HepG2 (cell line): ENCODE measurements at regions not wholly inside any gene's neighbourhood (a gene's known extent, or its start where the extent isn't known, plus 50 kb on each side); places are given as distances from the start of the nearest gene placed in this dataset.
"Not testable (repeated sequence)": the region's sequence is repeated elsewhere in the genome, so short reads cannot be mapped to it uniquely, and the experiment has no call there.

Experiments
- ATAC-seq: fragments of 200-7000 bp; cut with Tn5 transposase; 3 replicates; pipeline ENCODE4 v1.9.1; 2020; ENCODE audit warnings: mild to moderate bottlenecking, moderate library complexity
- BruUV-seq: library from RNA; stranded (reverse); fragments of 400-500 nt; replicated peaks from 2 replicates; lab custom pipeline; 2021; lab: Mats Ljungman, UMichigan
- CTCF ChIA-PET: fragments of 300-600 bp; formaldehyde crosslinking; extraction: SDS; loops from one replicate; lab custom pipeline; 2021; ENCODE audit warnings: low total read pairs, inconsistent platforms, low intra/inter-chr PET ratio; lab: Yijun Ruan, JAX
- POLR2A ChIA-PET: fragments of 350-600 bp; sonication (Branson Sonifier 250); formaldehyde crosslinking; loops from one replicate; lab custom pipeline; 2020; ENCODE audit warnings: antibody characterized with exemption, inconsistent platforms; lab: Yijun Ruan, JAX
- DNase-seq: peaks from one replicate; pipeline ENCODE4 v3.0.0-alpha.2; 2015; ENCODE audit warnings: low spot score
- FAIRE-seq: peaks from 3 replicates; lab custom pipeline; 2011; peaks lifted over from hg19 to GRCh38; lab: Jason Lieb, UNC
- H2AFZ ChIP-seq: one replicate; pipeline ENCODE4 v1.6.1; 2011; ENCODE audit warnings: low read length, inconsistent platforms
- H3K27ac ChIP-seq: fragments of 300-600 bp; 3 replicates; pipeline ENCODE4 v1.8.0; 2011; ENCODE audit warnings: mixed run types, mild to moderate bottlenecking, mixed read lengths, low read length, inconsistent platforms; ENCODE audit not compliant: insufficient read depth; ENCODE audit errors: extremely low read length
- H3K27me3 ChIP-seq, 2 experiments: fragments of 200-600 bp in 1 of 2; 2 replicates in 1 of 2; 3 replicates in 1 of 2; pipeline versions ENCODE4 v1.6.0 to v1.8.0; 2011; ENCODE audit warnings: low read length in 2 of 2, mild to moderate bottlenecking in 2 of 2, moderate library complexity in 2 of 2, inconsistent platforms in 1 of 2; ENCODE audit not compliant: insufficient read depth in 2 of 2, control insufficient read depth in 1 of 2
- H3K36me3 ChIP-seq, 2 experiments: fragments of 200-600 bp in 1 of 2; replicated peaks in 1 of 2; 2 replicates in 1 of 2; 3 replicates in 1 of 2; pipeline versions ENCODE4 v1.5.1 to v1.8.0; 2011; ENCODE audit warnings: low read length in 2 of 2, inconsistent platforms in 1 of 2; ENCODE audit not compliant: insufficient read depth in 2 of 2, control insufficient read depth in 1 of 2
- H3K4me1 ChIP-seq: 2 replicates; pipeline ENCODE4 v1.5.1; 2012; ENCODE audit warnings: low read length, inconsistent platforms; ENCODE audit not compliant: insufficient read depth
- H3K4me2 ChIP-seq: 2 replicates; pipeline ENCODE4 v1.6.0; 2011; ENCODE audit warnings: low read depth, low read length, inconsistent platforms
- H3K4me3 ChIP-seq, 3 experiments: fragments of 200-600 bp in 1 of 3; sonication (generic), shearing (Covaris generic) in 1 of 3; replicated peaks in 1 of 3; 2 replicates each; pipeline ENCODE4 v1.5.1; 2011 to 2016; ENCODE audit warnings: low read length in 3 of 3, inconsistent platforms in 2 of 3, low read depth in 2 of 3, mild to moderate bottlenecking in 2 of 3, control low read depth in 1 of 3, mixed read lengths in 1 of 3; ENCODE audit not compliant: insufficient read depth in 1 of 3
- H3K79me2 ChIP-seq: one replicate; pipeline ENCODE4 v1.6.1; 2011; ENCODE audit warnings: low read length, inconsistent platforms; ENCODE audit not compliant: insufficient read depth
- H3K9ac ChIP-seq: 2 replicates; pipeline ENCODE4 v1.6.0; 2011; ENCODE audit warnings: mild to moderate bottlenecking, low read depth, low read length, inconsistent platforms; ENCODE audit not compliant: insufficient read depth
- H3K9me3 ChIP-seq: 2 replicates; pipeline ENCODE4 v1.5.1; 2012; ENCODE audit warnings: mild to moderate bottlenecking, low read length
- H4K20me1 ChIP-seq: 2 replicates; pipeline ENCODE4 v1.6.0; 2011; ENCODE audit warnings: inconsistent platforms, mild to moderate bottlenecking, low read length, moderate library complexity; ENCODE audit not compliant: insufficient read depth
- EEA1 ChIP-seq: sonication (generic); formaldehyde crosslinking; IDR thresholded peaks from 2 replicates; pipeline ENCODE4 v1.5.1; 2020; ENCODE audit warnings: mild to moderate bottlenecking, missing genetic modification reagents, borderline replicate concordance
- FOXP1 ChIP-seq, 2 experiments: fragments of 450-650 bp in 1 of 2; IDR thresholded peaks; 2 replicates each; pipeline ENCODE4 v1.6.1; 2017 to 2018; ENCODE audit warnings: antibody characterized with exemption in 1 of 2
- HNRNPL ChIP-seq: fragments of 200-400 bp; formaldehyde crosslinking; IDR thresholded peaks from 2 replicates; pipeline ENCODE4 v1.6.1; 2017; ENCODE audit warnings: mild to moderate bottlenecking, low read depth, low read length
- KLF9 ChIP-seq: IDR thresholded peaks from 2 replicates; pipeline ENCODE4 v1.6.1; 2016; ENCODE audit warnings: low read depth
- MAFF ChIP-seq: IDR thresholded peaks from 2 replicates; pipeline ENCODE4 v1.6.1; 2011; ENCODE audit warnings: low read depth, low read length, improper control_type of control experiment
- MAFK ChIP-seq, 2 experiments: IDR thresholded peaks in 1 of 2; conservative IDR thresholded peaks in 1 of 2; 2 replicates each; pipeline ENCODE4 v1.6.1; 2011; ENCODE audit warnings: improper control_type of control experiment in 2 of 2, low read length in 2 of 2
- ZNF430 ChIP-seq: sonication (generic); formaldehyde crosslinking; IDR thresholded peaks from 2 replicates; pipeline ENCODE4 v1.9.0; 2021; ENCODE audit warnings: mild to moderate bottlenecking, missing genetic modification reagents
- WGBS: methylation state at CpG from one replicate; pipeline ENCODE4 v1.1.6; 2017; ENCODE audit warnings: low lambda C conversion rate; 5-methylcytosine and 5-hydroxymethylcytosine counted together
- in situ Hi-C: cut with HindIII; loops from 2 replicates; pipeline ENCODE4 v1.10.0; 2017; ENCODE audit warnings: low pct_unique_long_range_greater_than_20kb; ENCODE audit not compliant: extremely low pct_ligation_motif_present
- intact Hi-C: fragments of 100-400 bp; cut with micrococcal nuclease; formaldehyde crosslinking; loops from one replicate; pipeline ENCODE4 v1.10.0; 2022; ENCODE audit not compliant: unreplicated experiment
- TF ChIP-seq, protein P1 (sequence below): sonication (generic); formaldehyde crosslinking; IDR thresholded peaks from 2 replicates; pipeline ENCODE4 v1.5.0; 2020; ENCODE audit warnings: mild to moderate bottlenecking, missing genetic modification reagents, borderline replicate concordance
- TF ChIP-seq, protein P2 (sequence below): sonication (generic); formaldehyde crosslinking; IDR thresholded peaks from 2 replicates; pipeline ENCODE4 v1.8.1; 2023; ENCODE audit warnings: mild to moderate bottlenecking, moderate library complexity, missing genetic modification reagents

DNA sequence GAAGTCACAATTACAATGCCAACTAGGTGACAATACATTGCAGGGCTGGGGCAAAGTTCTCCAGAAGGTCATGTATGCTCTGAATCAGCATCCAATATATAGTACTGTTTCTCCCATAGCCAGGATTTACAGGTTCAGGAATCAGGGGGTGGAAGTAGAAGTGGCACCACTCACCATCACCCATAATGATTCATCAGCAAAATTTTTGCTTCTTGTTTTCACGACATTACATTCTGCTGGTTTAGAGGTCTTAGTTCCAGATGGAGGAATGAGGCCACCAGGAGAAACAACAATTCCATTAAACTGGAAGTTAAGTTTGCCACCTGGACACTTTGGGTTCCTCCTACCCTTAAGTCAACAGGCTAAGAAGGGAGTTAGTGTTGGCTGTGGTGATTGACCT lies 505.9 kb downstream of the SLC6A15 start:
- WGBS = 10% methylated on average over 1 of the region's 1 CpG
- intact Hi-C loops, POLR2A ChIA-PET, H3K27ac ChIP-seq, ATAC-seq, H4K20me1 ChIP-seq, H3K9ac ChIP-seq, H3K36me3 ChIP-seq, H2AFZ ChIP-seq: not testable (repeated sequence)
- TF ChIP-seq MAFK (conservative IDR thresholded peaks at IDR 0.05 in 1 of 2, IDR thresholded peaks at IDR 0.05 in 1 of 2; ENCODE audit: low read length in 2 of 2) = peak; percentile 50 to 76
- peak; percentile 58 for TF ChIP-seq MAFF
- TF ChIP-seq, all 625 proteins: peak for 2; not testable (repeated sequence) for 623
- in situ Hi-C loops, BruUV-seq, H3K4me2 ChIP-seq, CTCF ChIA-PET, DNase-seq, H3K79me2 ChIP-seq, H3K4me3 ChIP-seq, H3K27me3 ChIP-seq, H3K4me1 ChIP-seq, FAIRE-seq: not testable (repeated sequence)
- peaks cover 33% of the 10 kb centered on the region for H3K9me3 ChIP-seq

DNA sequence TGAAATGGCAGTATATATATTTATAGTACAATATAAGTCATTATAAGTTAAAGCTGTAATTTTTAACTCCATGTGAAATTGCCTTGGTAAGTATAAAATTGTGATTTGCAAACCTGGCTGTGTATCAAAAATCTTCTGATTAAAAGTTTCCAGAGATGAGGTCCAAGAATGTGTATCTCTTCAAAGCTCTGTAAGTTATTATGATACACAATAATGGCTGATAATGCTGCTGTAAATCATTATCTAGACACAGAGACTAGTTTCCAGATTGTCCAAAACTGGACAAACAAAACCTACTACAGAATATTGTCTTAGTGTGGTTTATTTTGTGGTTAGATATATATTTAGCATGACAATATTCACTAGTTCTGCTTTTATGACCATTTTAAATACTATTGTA lies 514.8 kb downstream of the SLC6A15 start:
- FAIRE-seq = no peak
- Histone ChIP-seq H3K79me2 (no peaks in the 10 kb centered on the region), H3K9me3 (no peaks in the 10 kb centered on the region; the same call in 1 of the 2 replicates), H4K20me1 (no peaks in the 10 kb centered on the region), H3K27me3 (no peaks in the 10 kb centered on the region), H2AFZ (no peak overlapping the region), H3K9ac (no peak overlapping the region), H3K27ac (no peak overlapping the region), H3K4me3 (no peak overlapping the region), H3K4me2 (no peak overlapping the region), H3K36me3 (no peaks in the 10 kb centered on the region), H3K4me1 (no peaks in the 10 kb centered on the region)
- CTCF ChIA-PET = no interaction called here
- BruUV-seq = no TSS peak
- intact Hi-C loops (no loop called here), in situ Hi-C loops (no loop called here)
- no peak for DNase-seq
- POLR2A ChIA-PET = no interaction called here
- no peak for ATAC-seq
- TF ChIP-seq HNRNPL = no peak
- TF ChIP-seq ZNF430 (CRISPR knock-in tag) = no peak
- TF ChIP-seq KLF9 (CRISPR knock-in tag) = no peak
- TF ChIP-seq FOXP1 (IDR thresholded peaks at IDR 0.05) = no peak
- no peak for TF ChIP-seq FOXP1 (CRISPR knock-in tag; IDR thresholded peaks at IDR 0.05)
- TF ChIP-seq, protein P1, sequence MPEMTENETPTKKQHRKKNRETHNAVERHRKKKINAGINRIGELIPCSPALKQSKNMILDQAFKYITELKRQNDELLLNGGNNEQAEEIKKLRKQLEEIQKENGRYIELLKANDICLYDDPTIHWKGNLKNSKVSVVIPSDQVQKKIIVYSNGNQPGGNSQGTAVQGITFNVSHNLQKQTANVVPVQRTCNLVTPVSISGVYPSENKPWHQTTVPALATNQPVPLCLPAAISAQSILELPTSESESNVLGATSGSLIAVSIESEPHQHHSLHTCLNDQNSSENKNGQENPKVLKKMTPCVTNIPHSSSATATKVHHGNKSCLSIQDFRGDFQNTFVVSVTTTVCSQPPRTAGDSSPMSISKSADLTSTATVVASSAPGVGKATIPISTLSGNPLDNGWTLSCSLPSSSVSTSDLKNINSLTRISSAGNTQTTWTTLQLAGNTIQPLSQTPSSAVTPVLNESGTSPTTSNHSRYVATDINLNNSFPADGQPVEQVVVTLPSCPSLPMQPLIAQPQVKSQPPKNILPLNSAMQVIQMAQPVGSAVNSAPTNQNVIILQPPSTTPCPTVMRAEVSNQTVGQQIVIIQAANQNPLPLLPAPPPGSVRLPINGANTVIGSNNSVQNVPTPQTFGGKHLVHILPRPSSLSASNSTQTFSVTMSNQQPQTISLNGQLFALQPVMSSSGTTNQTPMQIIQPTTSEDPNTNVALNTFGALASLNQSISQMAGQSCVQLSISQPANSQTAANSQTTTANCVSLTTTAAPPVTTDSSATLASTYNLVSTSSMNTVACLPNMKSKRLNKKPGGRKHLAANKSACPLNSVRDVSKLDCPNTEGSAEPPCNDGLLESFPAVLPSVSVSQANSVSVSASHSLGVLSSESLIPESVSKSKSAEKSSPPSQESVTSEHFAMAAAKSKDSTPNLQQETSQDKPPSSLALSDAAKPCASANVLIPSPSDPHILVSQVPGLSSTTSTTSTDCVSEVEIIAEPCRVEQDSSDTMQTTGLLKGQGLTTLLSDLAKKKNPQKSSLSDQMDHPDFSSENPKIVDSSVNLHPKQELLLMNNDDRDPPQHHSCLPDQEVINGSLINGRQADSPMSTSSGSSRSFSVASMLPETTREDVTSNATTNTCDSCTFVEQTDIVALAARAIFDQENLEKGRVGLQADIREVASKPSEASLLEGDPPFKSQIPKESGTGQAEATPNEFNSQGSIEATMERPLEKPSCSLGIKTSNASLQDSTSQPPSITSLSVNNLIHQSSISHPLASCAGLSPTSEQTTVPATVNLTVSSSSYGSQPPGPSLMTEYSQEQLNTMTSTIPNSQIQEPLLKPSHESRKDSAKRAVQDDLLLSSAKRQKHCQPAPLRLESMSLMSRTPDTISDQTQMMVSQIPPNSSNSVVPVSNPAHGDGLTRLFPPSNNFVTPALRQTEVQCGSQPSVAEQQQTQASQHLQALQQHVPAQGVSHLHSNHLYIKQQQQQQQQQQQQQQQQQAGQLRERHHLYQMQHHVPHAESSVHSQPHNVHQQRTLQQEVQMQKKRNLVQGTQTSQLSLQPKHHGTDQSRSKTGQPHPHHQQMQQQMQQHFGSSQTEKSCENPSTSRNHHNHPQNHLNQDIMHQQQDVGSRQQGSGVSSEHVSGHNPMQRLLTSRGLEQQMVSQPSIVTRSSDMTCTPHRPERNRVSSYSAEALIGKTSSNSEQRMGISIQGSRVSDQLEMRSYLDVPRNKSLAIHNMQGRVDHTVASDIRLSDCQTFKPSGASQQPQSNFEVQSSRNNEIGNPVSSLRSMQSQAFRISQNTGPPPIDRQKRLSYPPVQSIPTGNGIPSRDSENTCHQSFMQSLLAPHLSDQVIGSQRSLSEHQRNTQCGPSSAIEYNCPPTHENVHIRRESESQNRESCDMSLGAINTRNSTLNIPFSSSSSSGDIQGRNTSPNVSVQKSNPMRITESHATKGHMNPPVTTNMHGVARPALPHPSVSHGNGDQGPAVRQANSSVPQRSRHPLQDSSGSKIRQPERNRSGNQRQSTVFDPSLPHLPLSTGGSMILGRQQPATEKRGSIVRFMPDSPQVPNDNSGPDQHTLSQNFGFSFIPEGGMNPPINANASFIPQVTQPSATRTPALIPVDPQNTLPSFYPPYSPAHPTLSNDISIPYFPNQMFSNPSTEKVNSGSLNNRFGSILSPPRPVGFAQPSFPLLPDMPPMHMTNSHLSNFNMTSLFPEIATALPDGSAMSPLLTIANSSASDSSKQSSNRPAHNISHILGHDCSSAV = no peak
- TF ChIP-seq, protein P2, sequence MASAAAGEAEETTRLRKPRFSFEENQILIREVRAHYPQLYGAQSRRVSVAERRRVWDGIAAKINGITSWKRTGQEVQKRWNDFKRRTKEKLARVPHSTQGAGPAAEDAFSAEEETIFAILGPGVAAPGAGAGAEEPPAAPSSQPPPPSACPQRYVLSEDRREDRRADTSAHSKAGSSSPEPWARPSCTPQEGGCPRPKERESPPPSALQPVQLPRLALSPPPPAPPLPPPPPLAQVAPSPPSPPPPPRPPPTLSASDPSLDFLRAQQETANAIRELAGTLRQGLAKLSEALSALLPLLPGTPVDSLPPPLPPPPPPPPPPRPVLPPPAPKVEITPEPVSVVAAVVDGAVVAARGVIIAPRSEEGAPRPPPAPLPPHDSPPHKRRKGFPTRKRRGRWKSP (CRISPR knock-in tag) = no peak
- no peak for TF ChIP-seq EEA1
